OCI-LY3 (cell line): ENCODE measurements at regions not wholly inside any gene's neighbourhood (a gene's known extent, or its start where the extent isn't known, plus 50 kb on each side); places are given as distances from the start of the nearest gene placed in this dataset.

ENCODE experiments used
- H2AFZ ChIP-seq: fragments of 200-600, 300-600 bp; shearing (Covaris generic); 2 replicates; pipeline ENCODE4 v1.6.0; 2014; ENCODE audit warnings: antibody characterized with exemption, low read depth, low read length
- H3K27ac ChIP-seq: fragments of 200-600, 300-600 bp; sonication (generic); 2 replicates; pipeline ENCODE4 v1.5.1; 2014; ENCODE audit warnings: mild to moderate bottlenecking, low read length, moderate library complexity, mixed read lengths
- H3K27me3 ChIP-seq: fragments of 200-600, 300-600 bp; sonication (generic); 2 replicates; pipeline ENCODE4 v1.6.1; 2014; ENCODE audit warnings: low read depth, low read length, mixed read lengths
- H3K36me3 ChIP-seq: fragments of 200-600, 300-600 bp; sonication (generic); replicated peaks from 2 replicates; pipeline ENCODE3; 2014; ENCODE audit warnings: low read depth, low read length, mixed read lengths
- H3K4me1 ChIP-seq: fragments of 300-600, 200-600 bp; sonication (generic); 2 replicates; pipeline ENCODE4 v1.6.1; 2014; ENCODE audit warnings: low read length, mixed read lengths
- H3K4me2 ChIP-seq: fragments of 200-600, 300-600 bp; sonication (generic); 2 replicates; pipeline ENCODE4 v1.6.1; 2014; ENCODE audit warnings: low read length, mixed read lengths
- H3K4me3 ChIP-seq: fragments of 300-600, 200-600 bp; sonication (generic); 2 replicates; pipeline ENCODE4 v1.5.1; 2014; ENCODE audit warnings: antibody characterized with exemption, mild to moderate bottlenecking, low read length, moderate library complexity
- H3K79me2 ChIP-seq: fragments of 300-600, 200-600 bp; shearing (Covaris generic); 2 replicates; pipeline ENCODE4 v1.6.1; 2014; ENCODE audit warnings: mild to moderate bottlenecking, low read length, mixed read lengths
- H3K9ac ChIP-seq: fragments of 300-600, 200-600 bp; shearing (Covaris generic); 2 replicates; pipeline ENCODE4 v1.6.0; 2014; ENCODE audit warnings: mild to moderate bottlenecking, low read length, moderate library complexity
- H3K9me3 ChIP-seq: fragments of 200-600, 300-600 bp; shearing (Covaris generic); 2 replicates; pipeline ENCODE4 v1.6.1; 2014; ENCODE audit warnings: low read length, mixed read lengths; ENCODE audit not compliant: insufficient read depth
- H4K20me1 ChIP-seq: fragments of 200-600, 300-600 bp; sonication (generic); 2 replicates; pipeline ENCODE4 v1.6.1; 2016; ENCODE audit warnings: low read length, mixed read lengths; ENCODE audit not compliant: insufficient read depth
- EZH2phosphoT487 ChIP-seq: fragments of 200-600 bp; shearing (Covaris generic); IDR thresholded peaks from 2 replicates; pipeline ENCODE4 v1.6.1; 2018; ENCODE audit warnings: antibody characterized with exemption, mixed run types, low read depth
- TF ChIP-seq, protein P1 (sequence below): fragments of 200-600, 300-600 bp; sonication (generic); IDR thresholded peaks from 2 replicates; pipeline ENCODE4 v1.5.1; 2014; ENCODE audit warnings: antibody characterized with exemption, low read length, low read depth

DNA sequence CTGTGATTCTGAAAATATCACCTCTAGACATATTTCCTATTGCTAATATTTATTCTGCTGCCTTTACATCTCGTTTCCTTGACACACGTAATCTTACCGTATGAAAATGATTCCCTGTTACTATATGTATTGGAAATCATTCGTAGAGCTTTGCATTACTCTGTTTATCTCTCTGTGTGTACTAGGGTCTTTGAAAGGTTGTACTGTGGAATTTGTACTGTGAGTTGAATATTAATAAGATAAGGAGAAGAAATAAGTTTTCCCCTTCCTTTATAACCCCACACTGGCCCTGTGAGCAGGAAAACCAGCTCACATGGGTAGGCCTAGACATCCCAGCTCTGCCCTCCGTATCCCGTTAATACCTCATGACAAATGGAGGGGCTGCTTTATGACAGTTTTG, 354.9 kb downstream of the KLF5 start:
- no peak overlapping the region for H2AFZ ChIP-seq
- TF ChIP-seq, protein P1, sequence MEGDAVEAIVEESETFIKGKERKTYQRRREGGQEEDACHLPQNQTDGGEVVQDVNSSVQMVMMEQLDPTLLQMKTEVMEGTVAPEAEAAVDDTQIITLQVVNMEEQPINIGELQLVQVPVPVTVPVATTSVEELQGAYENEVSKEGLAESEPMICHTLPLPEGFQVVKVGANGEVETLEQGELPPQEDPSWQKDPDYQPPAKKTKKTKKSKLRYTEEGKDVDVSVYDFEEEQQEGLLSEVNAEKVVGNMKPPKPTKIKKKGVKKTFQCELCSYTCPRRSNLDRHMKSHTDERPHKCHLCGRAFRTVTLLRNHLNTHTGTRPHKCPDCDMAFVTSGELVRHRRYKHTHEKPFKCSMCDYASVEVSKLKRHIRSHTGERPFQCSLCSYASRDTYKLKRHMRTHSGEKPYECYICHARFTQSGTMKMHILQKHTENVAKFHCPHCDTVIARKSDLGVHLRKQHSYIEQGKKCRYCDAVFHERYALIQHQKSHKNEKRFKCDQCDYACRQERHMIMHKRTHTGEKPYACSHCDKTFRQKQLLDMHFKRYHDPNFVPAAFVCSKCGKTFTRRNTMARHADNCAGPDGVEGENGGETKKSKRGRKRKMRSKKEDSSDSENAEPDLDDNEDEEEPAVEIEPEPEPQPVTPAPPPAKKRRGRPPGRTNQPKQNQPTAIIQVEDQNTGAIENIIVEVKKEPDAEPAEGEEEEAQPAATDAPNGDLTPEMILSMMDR = no peak
- TF ChIP-seq EZH2phosphoT487 = no peak
- no peaks in the 10 kb centered on the region for H3K79me2 ChIP-seq
- H3K4me2 ChIP-seq = no peak overlapping the region
- no peaks in the 10 kb centered on the region; the same call in 1 of the 2 replicates for H3K27me3 ChIP-seq
- no peak overlapping the region for H3K4me3 ChIP-seq
- no peaks in the 10 kb centered on the region for H3K9me3 ChIP-seq
- H4K20me1 ChIP-seq = no peaks in the 10 kb centered on the region
- no peaks in the 10 kb centered on the region for H3K36me3 ChIP-seq
- H3K9ac ChIP-seq = no peak overlapping the region
- H3K4me1 ChIP-seq = 0 out of 2 replicates have a peak, but pooled peaks cover 3% of the 10 kb centered on the region
- H3K27ac ChIP-seq = no peak overlapping the region

DNA sequence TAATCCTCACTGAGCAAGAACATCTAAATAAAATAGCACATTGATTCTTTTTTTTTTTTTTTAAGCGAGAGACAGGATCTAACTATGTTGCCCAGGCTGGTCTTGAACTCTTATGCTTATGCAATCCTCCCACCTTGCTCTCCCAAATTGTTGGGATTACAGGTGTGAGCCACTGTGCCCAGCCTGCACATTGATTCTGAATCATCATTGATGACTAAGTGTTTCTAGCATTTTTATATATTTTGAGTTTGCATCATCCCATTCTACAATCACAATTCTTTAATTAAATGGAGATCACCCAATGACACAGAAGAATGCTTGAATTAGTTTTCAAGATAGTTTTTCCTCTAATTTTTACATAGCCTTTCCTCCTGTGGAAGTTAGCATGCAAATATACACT, 354.1 kb downstream of the KLF5 start:
- Histone ChIP-seq H2AFZ (no peak overlapping the region), H4K20me1 (no peaks in the 10 kb centered on the region), H3K79me2 (no peaks in the 10 kb centered on the region), H3K9ac (no peak overlapping the region), H3K9me3 (no peaks in the 10 kb centered on the region), H3K4me3 (no peak overlapping the region), H3K27me3 (no peaks in the 10 kb centered on the region; the same call in 1 of the 2 replicates), H3K4me1 (0 out of 2 replicates have a peak, but pooled peaks cover 3% of the 10 kb centered on the region), H3K4me2 (no peak overlapping the region), H3K36me3 (no peaks in the 10 kb centered on the region), H3K27ac (no peak overlapping the region)
- TF ChIP-seq, protein P1 = no peak
- no peak for TF ChIP-seq EZH2phosphoT487

DNA sequence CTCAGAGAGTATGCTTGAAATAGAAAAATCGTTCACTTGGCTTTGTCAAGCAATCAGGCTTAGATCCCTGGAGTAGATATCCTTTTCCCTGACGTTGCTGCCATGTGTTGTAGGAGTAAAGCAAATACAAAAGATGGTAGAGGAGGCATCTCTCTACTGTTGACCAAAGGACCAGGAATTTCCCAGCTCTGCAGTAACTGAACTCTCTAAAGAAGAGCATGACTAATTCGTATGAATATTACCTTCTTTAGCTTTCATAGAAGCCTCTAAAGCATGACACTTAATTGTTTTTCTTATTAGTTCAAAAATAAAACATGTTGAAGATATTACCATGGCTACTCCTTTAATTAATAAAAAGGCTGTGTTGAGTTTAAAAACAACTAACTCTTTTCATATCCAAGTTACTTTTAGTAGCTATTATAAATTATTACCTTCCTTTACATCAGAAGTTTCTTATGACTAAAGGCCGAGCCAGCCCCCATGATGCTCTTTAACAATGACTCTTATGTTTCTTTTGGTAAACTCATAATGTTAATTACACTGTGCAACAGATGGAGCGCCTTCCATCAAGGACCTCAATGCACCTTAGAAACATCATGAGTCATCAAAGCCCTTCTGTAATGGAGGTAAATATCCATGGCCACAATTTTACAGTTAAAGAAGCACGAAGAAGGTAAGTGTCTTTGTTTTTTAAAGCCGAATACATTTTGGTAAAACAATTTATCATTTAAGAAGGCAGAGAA, 352.4 kb downstream of the KLF5 start:
- Histone ChIP-seq H2AFZ (no peak overlapping the region), H3K9ac (no peak overlapping the region), H3K79me2 (no peaks in the 10 kb centered on the region), H3K4me1 (no peaks in the 10 kb centered on the region), H3K9me3 (no peaks in the 10 kb centered on the region), H3K27ac (no peak overlapping the region), H3K36me3 (no peaks in the 10 kb centered on the region), H3K4me3 (no peak overlapping the region), H3K4me2 (no peak overlapping the region), H3K27me3 (no peaks in the 10 kb centered on the region; the same call in 1 of the 2 replicates), H4K20me1 (no peaks in the 10 kb centered on the region)
- no peak for TF ChIP-seq EZH2phosphoT487
- TF ChIP-seq, protein P1 = no peak

DNA sequence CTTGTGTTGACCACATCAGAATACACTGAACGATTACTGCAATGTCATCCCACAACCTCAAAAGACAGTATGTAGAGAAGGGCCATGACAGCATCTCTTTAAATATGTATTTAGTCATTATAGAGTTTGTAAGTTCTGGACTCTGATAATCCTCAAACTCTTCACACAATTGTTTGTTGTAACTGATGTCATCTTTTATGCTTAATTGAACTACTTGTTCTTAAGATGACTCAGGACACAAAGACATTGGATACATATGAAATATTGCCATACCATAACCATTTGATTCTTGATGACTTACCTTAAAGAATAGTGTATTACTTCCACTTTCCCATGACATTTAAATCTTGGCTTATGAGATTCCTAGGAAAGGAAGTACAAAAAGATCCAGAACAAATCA, 347.6 kb downstream of the KLF5 start:
- Histone ChIP-seq H4K20me1 (no peaks in the 10 kb centered on the region), H2AFZ (no peak overlapping the region), H3K4me2 (no peak overlapping the region), H3K79me2 (no peaks in the 10 kb centered on the region), H3K36me3 (no peaks in the 10 kb centered on the region), H3K4me3 (no peak overlapping the region), H3K9ac (no peak overlapping the region), H3K27ac (no peak overlapping the region), H3K27me3 (no peaks in the 10 kb centered on the region), H3K9me3 (no peaks in the 10 kb centered on the region), H3K4me1 (no peaks in the 10 kb centered on the region)
- TF ChIP-seq EZH2phosphoT487 = no peak
- TF ChIP-seq, protein P1 = no peak
